ENCODE measurements at regions not wholly inside any gene's neighbourhood (a gene's known extent, or its start where the extent isn't known, plus 50 kb on each side); places are given as distances from the start of the nearest gene placed in this dataset.

DNA sequence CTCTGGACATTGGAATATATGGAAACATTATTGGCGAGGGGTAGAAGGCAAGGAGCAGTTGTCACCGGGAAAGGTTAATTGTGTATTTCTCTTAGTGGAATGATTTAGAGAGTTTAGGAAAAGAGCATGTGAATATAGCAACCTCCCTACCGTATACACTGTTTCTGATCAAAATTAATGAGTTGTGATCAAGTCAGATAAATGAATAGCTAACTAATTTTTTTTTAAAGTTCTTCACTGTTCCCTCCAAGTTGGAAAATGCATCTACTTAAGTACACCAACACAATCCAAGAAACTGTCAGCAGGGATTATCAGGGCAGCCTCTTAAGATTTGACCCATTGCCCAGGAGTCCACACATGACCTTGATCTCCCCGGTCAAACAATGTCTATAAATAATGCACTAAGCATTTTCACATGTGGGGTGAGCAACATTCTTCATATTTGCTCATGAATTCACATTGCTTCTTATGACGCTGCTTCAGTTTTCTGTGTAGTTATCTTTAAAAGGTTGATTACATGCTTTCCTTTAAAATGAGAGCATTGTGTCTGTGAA is 680.8 kb upstream of the NRSN1 start:
- Mint-ChIP-seq H3K4me3 (no peak overlapping the region), H3K27me3 (no peaks in the 10 kb centered on the region), H3K9me3 (no peaks in the 10 kb centered on the region), H3K36me3 (no peaks in the 10 kb centered on the region), H3K27ac (no peak overlapping the region), H3K4me1 (no peaks in the 10 kb centered on the region)
- CTCF ChIA-PET = no interaction called here
- DNase-seq = no peak

DNA sequence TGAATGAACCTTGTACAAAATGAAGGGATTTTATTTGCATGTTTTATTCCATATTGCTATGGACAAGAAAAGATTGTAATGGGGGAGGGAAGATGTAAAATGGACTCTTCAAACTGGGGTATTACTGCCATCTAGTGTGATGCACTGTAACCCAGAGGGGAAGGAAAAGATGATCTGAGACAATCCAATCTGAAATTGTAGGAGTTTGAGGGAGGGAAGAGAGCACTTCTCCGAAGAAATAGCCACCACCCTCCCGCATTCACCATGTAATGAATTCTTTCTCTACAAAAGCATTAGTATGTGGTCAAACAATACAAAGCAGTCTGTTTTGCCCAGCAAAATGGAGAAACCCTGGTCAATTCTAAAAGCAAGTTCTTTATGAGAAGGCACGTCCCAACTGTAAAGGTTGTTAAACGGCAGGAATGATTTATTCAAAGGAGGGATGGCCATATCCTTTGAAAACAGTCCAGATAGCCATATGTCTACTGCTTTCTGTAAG is 679.5 kb upstream of the NRSN1 start:
- Mint-ChIP-seq H3K4me1 (no peaks in the 10 kb centered on the region), H3K36me3 (no peaks in the 10 kb centered on the region)
- CTCF ChIA-PET = no interaction called here

DNA sequence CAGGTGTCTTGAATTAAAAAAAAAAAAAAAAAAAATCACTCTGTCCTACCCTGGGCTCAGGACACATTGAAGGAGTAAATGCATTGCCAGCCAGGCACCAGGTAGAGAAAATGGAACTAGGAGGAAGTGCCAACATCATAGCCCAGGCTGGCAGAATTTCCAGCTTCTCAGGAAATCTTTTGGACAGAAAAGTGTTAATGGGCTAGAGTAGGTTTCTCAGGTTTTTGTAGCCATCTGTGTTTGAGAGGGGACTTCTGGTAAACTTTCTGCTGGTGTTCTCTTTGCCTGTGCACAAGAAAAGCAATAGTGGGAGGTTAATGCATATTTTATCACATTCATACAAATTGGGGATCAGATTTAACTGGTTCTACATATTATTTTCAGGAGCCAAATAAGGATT is 678.3 kb upstream of the NRSN1 start:
- H3K36me3 Mint-ChIP-seq = no peaks in the 10 kb centered on the region
- CTCF ChIA-PET = no interaction called here
- no peak overlapping the region for H3K27ac Mint-ChIP-seq
- peaks cover 2% of the 10 kb centered on the region for H3K9me3 Mint-ChIP-seq
- DNase-seq = no peak
- H3K27me3 Mint-ChIP-seq = no peaks in the 10 kb centered on the region
- H3K4me1 Mint-ChIP-seq = no peaks in the 10 kb centered on the region
- no peak overlapping the region for H3K4me3 Mint-ChIP-seq

More for the DNA sequence above, 679.5 kb upstream of the NRSN1 start:
- Mint-ChIP-seq H3K27ac (no peak overlapping the region), H3K27me3 (no peaks in the 10 kb centered on the region), H3K9me3 (no peaks in the 10 kb centered on the region), H3K4me3 (no peak overlapping the region)
- DNase-seq = no peak

DNA sequence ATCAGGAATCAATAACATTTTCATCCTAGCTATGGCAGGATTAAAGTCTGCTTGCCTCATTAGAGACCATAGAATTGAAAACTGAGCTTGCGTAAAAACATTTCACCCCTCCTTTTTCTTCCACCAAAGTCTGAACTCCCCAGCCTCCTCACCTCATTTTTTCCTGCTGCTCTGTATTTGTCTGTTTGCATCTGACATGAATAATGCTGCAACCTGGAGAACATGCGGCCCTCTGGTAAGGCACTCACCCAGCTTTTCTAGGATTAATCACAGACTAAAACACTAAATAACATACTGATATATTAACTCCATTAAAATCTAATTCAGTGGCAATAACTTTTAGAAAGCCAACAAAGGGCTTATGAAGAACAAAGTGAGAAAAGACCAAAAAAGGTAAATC is 677.7 kb upstream of the NRSN1 start:
- Mint-ChIP-seq H3K36me3 (no peaks in the 10 kb centered on the region), H3K27ac (no peak overlapping the region), H3K9me3 (peaks cover 2% of the 10 kb centered on the region), H3K27me3 (no peaks in the 10 kb centered on the region), H3K4me3 (no peak overlapping the region), H3K4me1 (no peaks in the 10 kb centered on the region)
- CTCF ChIA-PET = no interaction called here
- no peak for DNase-seq

DNA sequence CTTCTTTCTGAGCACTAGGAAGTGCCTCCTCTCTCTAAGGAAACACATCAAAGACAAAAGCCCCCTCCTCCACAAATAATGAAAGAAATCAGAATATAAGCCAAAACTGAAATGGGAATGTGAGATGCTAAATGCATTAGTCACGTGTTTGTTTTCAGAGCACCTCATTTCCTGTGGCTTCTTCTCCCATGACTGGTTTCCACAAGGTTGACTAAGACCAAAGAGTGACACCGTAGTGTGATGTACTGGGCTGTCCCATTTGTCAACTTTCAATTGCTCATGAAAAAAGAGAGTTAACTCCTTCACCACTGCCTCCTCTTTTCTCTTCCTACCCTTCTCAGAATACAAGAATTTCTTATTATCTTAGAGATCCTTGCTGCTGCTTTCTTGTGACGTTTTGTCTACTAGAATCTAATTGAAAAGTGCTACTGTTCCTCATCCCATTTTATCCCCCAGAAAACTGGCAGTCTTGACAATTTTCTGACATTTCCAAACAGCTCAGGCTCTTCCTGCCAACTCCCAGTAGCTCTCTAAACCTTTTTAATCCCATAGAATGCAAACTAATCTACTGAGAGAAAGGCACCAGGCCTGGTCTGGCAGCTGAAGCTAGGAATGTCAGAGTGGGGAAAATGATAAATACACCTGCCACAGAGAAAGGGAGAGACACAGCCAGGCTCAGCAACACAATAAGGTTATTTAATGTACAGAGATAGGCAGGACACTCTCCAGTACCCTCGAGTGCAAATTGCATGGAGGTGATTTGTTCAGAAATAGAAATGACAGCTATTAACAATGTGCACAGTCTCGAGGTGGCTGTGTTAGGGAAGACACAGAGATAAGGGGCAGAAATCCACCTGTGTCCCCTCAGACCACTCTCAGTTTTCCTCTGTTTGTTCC is 671.7 kb upstream of the NRSN1 start:
- Mint-ChIP-seq H3K27ac (no peak overlapping the region), H3K27me3 (no peaks in the 10 kb centered on the region), H3K36me3 (no peaks in the 10 kb centered on the region), H3K4me3 (no peak overlapping the region), H3K9me3 (peaks cover 2% of the 10 kb centered on the region), H3K4me1 (no peaks in the 10 kb centered on the region)
- no peak for DNase-seq
- CTCF ChIA-PET = no interaction called here

DNA sequence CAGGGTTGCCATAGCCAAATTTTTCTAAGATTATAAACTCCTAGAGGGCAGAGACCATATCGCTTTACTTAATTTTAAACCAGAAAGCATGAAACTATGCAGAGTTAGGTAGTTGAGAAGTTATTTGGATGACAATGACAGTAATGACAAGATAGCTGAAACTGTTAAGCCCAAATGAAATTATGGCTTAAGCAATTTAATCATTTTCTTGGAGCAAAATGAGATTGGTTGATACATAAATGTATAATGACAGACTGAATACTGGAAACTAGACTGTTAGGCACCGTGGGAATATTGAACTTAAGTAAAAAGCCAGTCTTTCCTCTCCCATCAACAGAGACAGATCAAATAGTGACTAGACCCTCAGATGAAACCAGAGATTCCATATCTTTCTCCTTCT is 670.3 kb upstream of the NRSN1 start:
- Mint-ChIP-seq H3K4me3 (no peak overlapping the region), H3K27ac (no peak overlapping the region), H3K9me3 (peaks cover 2% of the 10 kb centered on the region), H3K36me3 (no peaks in the 10 kb centered on the region), H3K27me3 (no peaks in the 10 kb centered on the region), H3K4me1 (no peaks in the 10 kb centered on the region)
- no peak for DNase-seq
- CTCF ChIA-PET = no interaction called here

DNA sequence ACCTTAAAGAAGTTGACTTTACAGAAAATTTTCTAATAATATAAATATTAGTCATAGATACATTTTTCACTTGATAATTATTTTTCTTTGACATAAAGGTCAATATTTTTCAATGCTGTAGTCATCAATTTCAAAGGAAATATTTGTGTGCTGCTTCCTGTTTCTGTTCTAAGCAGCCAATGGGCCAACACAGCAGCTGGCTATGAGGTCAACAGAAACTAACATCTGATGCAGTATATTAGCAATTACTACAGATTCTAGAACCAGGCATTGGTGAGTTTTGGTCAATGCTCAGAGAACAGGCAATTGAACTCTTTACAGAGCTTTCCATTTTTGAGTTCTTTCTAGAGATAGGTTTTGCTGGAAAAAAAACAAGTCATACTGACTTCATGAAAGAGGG is 669.6 kb upstream of the NRSN1 start:
- Mint-ChIP-seq H3K27ac (no peak overlapping the region), H3K4me3 (no peak overlapping the region), H3K4me1 (no peaks in the 10 kb centered on the region), H3K36me3 (no peaks in the 10 kb centered on the region), H3K27me3 (no peaks in the 10 kb centered on the region), H3K9me3 (peaks cover 2% of the 10 kb centered on the region)
- DNase-seq = no peak
- CTCF ChIA-PET = no interaction called here

DNA sequence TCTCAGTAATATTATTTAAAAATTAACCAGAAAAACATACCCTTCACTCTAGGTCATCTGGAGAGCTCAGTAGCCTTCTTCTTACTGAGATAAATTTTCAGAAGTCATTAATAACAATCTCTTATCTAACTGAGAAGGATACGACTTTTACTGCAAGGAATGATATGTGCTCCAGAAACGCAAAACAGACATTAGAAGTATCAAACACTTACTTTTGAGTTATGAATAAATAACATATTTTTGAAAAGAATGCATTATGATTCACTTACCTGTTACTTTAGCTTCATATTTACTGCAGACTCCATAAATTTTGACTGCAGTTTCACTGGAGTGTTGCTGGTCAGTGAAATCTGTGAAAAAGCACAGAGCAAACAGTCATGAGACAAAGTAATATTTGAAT is 668.7 kb upstream of the NRSN1 start:
- no peak overlapping the region for H3K4me3 Mint-ChIP-seq
- H3K27ac Mint-ChIP-seq = no peak overlapping the region
- no peaks in the 10 kb centered on the region for H3K9me3 Mint-ChIP-seq
- CTCF ChIA-PET = no interaction called here
- no peak for DNase-seq
- H3K36me3 Mint-ChIP-seq = no peaks in the 10 kb centered on the region
- H3K27me3 Mint-ChIP-seq = no peaks in the 10 kb centered on the region
- H3K4me1 Mint-ChIP-seq = no peaks in the 10 kb centered on the region

DNA sequence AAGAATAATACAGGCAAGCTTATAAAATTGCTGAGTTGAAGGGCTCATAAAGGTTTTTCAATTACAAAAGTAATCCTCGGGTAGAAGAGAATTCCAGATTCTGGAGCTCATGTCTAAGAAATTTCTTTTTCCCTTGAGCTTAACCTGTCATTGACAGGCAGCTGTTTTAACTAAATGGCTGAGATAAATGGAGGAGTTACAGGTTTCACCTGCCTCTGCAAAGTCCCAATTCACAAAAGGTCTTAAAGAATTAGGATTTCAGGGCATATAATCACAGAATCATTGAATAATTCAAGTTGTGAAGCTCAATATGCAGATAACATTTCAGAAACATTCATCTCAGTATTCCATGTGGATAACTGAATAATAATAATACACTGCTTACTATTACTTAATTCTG is 660.1 kb upstream of the NRSN1 start:
- H3K27me3 Mint-ChIP-seq = no peaks in the 10 kb centered on the region
- H3K4me1 Mint-ChIP-seq = no peaks in the 10 kb centered on the region
- peaks cover 2% of the 10 kb centered on the region for H3K9me3 Mint-ChIP-seq
- CTCF ChIA-PET = no interaction called here
- H3K36me3 Mint-ChIP-seq = no peaks in the 10 kb centered on the region
- H3K4me3 Mint-ChIP-seq = no peak overlapping the region
- no peak overlapping the region for H3K27ac Mint-ChIP-seq
- DNase-seq = no peak

DNA sequence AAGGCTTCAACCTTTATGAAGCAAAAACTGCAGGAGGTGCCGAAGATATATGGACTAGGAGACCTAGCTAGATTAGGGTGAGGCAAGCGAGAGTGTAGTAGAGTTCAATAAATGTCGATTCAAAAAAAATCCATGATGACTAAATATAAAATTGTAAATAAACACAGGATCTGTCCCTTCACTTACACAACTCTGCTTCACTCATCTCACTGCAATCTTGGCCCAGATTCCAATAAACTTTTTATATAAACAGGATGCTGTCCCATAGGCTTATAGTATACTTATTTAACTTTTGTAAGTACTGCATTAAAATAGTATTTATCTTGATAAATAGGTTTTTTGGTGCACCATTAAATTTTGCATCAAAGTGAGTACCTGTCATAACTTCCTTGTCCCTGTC is 648.4 kb upstream of the NRSN1 start:
- Mint-ChIP-seq H3K27ac (no peak overlapping the region), H3K9me3 (no peaks in the 10 kb centered on the region), H3K27me3 (no peaks in the 10 kb centered on the region), H3K4me1 (no peaks in the 10 kb centered on the region), H3K4me3 (no peak overlapping the region), H3K36me3 (no peaks in the 10 kb centered on the region)
- CTCF ChIA-PET = no interaction called here
- no peak for DNase-seq

DNA sequence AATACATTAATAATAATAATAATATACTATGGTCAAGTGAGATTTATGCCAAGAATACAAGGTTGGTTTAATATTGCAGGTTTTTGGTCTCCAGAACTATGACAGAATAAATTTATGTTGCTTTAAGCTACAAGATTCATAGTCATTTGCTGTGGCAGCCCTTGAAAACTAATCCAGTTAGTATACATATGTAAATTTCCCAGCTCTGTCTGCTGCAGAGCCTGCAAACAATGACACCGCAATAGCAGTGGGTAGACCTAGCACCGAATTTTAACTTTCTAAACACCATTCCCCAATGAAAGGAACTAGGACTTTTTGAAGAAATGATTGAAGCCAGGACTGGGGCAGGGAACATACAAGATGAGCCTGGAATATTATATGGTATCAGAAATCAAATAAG is 647.7 kb upstream of the NRSN1 start:
- H3K27ac Mint-ChIP-seq = no peak overlapping the region

DNA sequence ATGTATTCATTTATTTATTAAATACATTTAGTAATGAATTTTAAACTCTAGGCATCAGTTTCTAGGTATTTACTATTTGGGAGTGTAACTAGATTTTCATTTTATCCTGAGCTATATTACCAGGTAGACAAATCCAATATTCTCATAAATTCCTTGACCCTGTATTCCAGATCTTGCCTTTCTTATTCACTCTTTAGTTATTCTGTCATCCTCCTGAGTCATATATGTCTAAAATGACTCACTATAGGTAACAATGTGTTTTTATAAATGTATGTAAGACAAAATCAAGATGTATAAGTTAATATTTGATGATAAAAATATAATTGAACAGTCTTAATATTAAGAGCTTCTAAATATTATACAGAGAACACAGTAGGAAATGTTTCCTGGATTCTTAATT is 642.1 kb upstream of the NRSN1 start:
- Mint-ChIP-seq H3K27me3 (no peaks in the 10 kb centered on the region), H3K27ac (no peak overlapping the region), H3K4me3 (no peak overlapping the region), H3K36me3 (no peaks in the 10 kb centered on the region), H3K4me1 (no peaks in the 10 kb centered on the region), H3K9me3 (no peaks in the 10 kb centered on the region)
- DNase-seq = no peak
- CTCF ChIA-PET = no interaction called here

More for the DNA sequence above, 647.7 kb upstream of the NRSN1 start:
- Mint-ChIP-seq H3K9me3 (no peaks in the 10 kb centered on the region), H3K36me3 (no peaks in the 10 kb centered on the region), H3K4me3 (no peak overlapping the region), H3K27me3 (no peaks in the 10 kb centered on the region), H3K4me1 (no peaks in the 10 kb centered on the region)
- CTCF ChIA-PET = no interaction called here
- no peak for DNase-seq

DNA sequence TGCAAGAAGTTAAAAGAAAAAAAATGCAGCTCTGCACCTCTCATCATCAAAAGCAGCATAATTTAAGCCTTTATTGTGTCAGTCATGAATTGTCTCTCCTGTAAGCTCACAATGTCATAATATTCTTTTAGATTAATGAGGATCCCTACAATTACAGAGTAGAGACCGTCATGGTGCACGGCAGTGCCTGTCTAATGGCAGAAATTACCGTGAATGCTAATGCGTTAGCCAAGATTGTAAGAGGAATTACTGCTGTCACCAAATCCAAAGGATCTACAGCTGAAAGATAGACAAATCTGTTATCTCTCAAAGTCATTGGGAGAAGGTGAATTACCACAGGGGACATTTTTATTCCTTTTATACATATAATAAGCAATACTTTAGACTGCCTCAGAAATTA is 631.6 kb upstream of the NRSN1 start:
- DNase-seq = no peak
- H3K27me3 Mint-ChIP-seq = no peaks in the 10 kb centered on the region
- H3K27ac Mint-ChIP-seq = no peak overlapping the region
- CTCF ChIA-PET = no interaction called here
- H3K4me3 Mint-ChIP-seq = no peak overlapping the region
- H3K36me3 Mint-ChIP-seq = no peaks in the 10 kb centered on the region
- H3K9me3 Mint-ChIP-seq = peaks cover 10% of the 10 kb centered on the region
- no peaks in the 10 kb centered on the region for H3K4me1 Mint-ChIP-seq

DNA sequence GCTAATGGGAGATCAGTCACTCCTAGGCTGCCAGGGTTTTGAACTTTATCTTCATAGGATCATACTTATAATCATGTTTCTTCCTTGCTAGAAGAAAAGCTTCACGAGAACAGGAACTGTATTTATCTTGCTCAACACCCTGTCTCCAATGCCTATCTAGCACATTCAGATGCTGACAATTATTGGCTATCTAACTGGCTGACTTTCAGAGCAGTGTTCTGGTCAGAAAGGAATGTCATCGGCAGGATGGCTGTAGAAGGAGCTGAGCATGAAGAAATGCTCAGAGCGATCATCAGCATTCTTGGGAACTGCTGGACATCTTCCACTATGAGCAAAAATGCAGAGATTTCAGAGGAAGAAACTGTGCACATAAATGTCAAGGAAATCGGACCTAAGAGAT is 628.0 kb upstream of the NRSN1 start:
- Mint-ChIP-seq H3K4me1 (no peaks in the 10 kb centered on the region), H3K27ac (no peak overlapping the region), H3K36me3 (no peaks in the 10 kb centered on the region), H3K27me3 (no peaks in the 10 kb centered on the region), H3K9me3 (peaks cover 6% of the 10 kb centered on the region), H3K4me3 (no peak overlapping the region)
- no peak for DNase-seq
- CTCF ChIA-PET = no interaction called here

DNA sequence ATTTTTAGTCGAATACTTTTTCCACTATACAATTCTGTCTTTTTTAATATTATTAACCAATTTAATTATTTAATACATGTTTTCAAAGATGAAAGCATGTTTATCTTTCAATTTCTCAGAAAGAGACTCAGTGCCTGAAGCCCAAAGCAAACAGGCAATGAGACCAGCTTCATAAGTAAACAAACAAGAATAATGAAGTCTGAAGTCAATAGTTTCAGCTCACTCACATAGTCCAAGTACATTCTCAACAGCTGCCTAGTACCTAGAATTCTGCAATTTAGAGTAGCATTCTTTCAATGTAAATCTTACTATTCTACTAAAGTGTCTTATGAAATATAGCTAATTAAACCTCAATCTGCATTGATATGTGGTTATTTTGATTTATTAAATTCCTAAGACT is 626.5 kb upstream of the NRSN1 start:
- no peaks in the 10 kb centered on the region for H3K27me3 Mint-ChIP-seq
- DNase-seq = no peak
- H3K4me3 Mint-ChIP-seq = no peak overlapping the region
- no peaks in the 10 kb centered on the region for H3K36me3 Mint-ChIP-seq
- peaks cover 4% of the 10 kb centered on the region for H3K9me3 Mint-ChIP-seq
- CTCF ChIA-PET = no interaction called here
- H3K27ac Mint-ChIP-seq = no peak overlapping the region
- H3K4me1 Mint-ChIP-seq = no peaks in the 10 kb centered on the region

Measured in activated naive CD4-positive, alpha-beta T cell treated with anti-CD3 and anti-CD28 coated beads, Interleukin-2, amount 10 ng/mL, durations not matched to agents 7 days and 5 days (primary cell).